ENCODE measurements at regions not wholly inside any gene's neighbourhood (a gene's known extent, or its start where the extent isn't known, plus 50 kb on each side); places are given as distances from the start of the nearest gene placed in this dataset.

- TF ChIP-seq CTCF (IDR thresholded peaks at IDR 0.05) = no peak
- no peak for TF ChIP-seq EZH2 (IDR thresholded peaks at IDR 0.05)
Observed at GRCh38 chr1:22273686-22274681, 131.1 kb upstream of the WNT4 start.

Measured in neural progenitor cell (in vitro differentiated cells).